ENCODE measurements at regions not wholly inside any gene's neighbourhood (a gene's known extent, or its start where the extent isn't known, plus 50 kb on each side); places are given as distances from the start of the nearest gene placed in this dataset.
"Not testable (repeated sequence)": the region's sequence is repeated elsewhere in the genome, so short reads cannot be mapped to it uniquely, and the experiment has no call there.

GRCh38 chr18:35851286-35851970 is 121.1 kb upstream of the RMP24 start:
- intact Hi-C loops (cut with DNase I; ENCODE audit: low total_unique reads): no loop called here
- H3K9me3 ChIP-seq: no peaks in the 10 kb centered on the region
- DNase-seq: no peak
- no peak for TF ChIP-seq CTCF (IDR thresholded peaks at IDR 0.05)
- H3K36me3 ChIP-seq: no peaks in the 10 kb centered on the region
- H3K27ac ChIP-seq: no peak overlapping the region
- H3K4me1 ChIP-seq: no peaks in the 10 kb centered on the region
- H3K4me3 ChIP-seq: no peak overlapping the region
- no peaks in the 10 kb centered on the region for H3K27me3 ChIP-seq

GRCh38 chr18:35852786-35853185 is 119.7 kb upstream of the RMP24 start:
- Histone ChIP-seq H3K27ac (no peak overlapping the region), H3K9me3 (no peaks in the 10 kb centered on the region), H3K36me3 (no peaks in the 10 kb centered on the region), H3K27me3 (no peaks in the 10 kb centered on the region), H3K4me1 (no peaks in the 10 kb centered on the region), H3K4me3 (no peak overlapping the region)
- no peak for TF ChIP-seq CTCF (IDR thresholded peaks at IDR 0.05)
- no peak for DNase-seq
- intact Hi-C loops (cut with DNase I; ENCODE audit: low total_unique reads): no loop called here

GRCh38 chr18:35854095-35854494 is 118.4 kb upstream of the RMP24 start:
- no peak for TF ChIP-seq CTCF (IDR thresholded peaks at IDR 0.05)

GRCh38 chr18:35856178-35856577 is 116.3 kb upstream of the RMP24 start:
- no peak for DNase-seq
- no peak for TF ChIP-seq CTCF (IDR thresholded peaks at IDR 0.05)

More at GRCh38 chr18:35854095-35854494, 118.4 kb upstream of the RMP24 start:
- H3K27me3 ChIP-seq: no peaks in the 10 kb centered on the region
- intact Hi-C loops (cut with DNase I; ENCODE audit: low total_unique reads): no loop called here
- no peaks in the 10 kb centered on the region for H3K9me3 ChIP-seq
- H3K4me3 ChIP-seq: no peak overlapping the region
- H3K27ac ChIP-seq: no peak overlapping the region
- H3K4me1 ChIP-seq: no peaks in the 10 kb centered on the region
- H3K36me3 ChIP-seq: no peaks in the 10 kb centered on the region
- DNase-seq: no peak

GRCh38 chr18:35856721-35857120 is 115.8 kb upstream of the RMP24 start:
- H3K36me3 ChIP-seq; H3K9me3 ChIP-seq; H3K27ac ChIP-seq; H3K4me1 ChIP-seq; H3K27me3 ChIP-seq; DNase-seq; H3K4me3 ChIP-seq; intact Hi-C loops (cut with DNase I; ENCODE audit: low total_unique reads): not testable (repeated sequence)

More at GRCh38 chr18:35856178-35856577, 116.3 kb upstream of the RMP24 start:
- H3K27ac ChIP-seq: no peak overlapping the region
- H3K9me3 ChIP-seq: no peaks in the 10 kb centered on the region
- H3K36me3 ChIP-seq: no peaks in the 10 kb centered on the region
- peaks cover 0 to 6% (median 0%) of the 10 kb centered on the region in 4 donors for H3K4me1 ChIP-seq
- intact Hi-C loops (cut with DNase I; ENCODE audit: low total_unique reads): no loop called here
- H3K27me3 ChIP-seq: no peaks in the 10 kb centered on the region
- no peak overlapping the region for H3K4me3 ChIP-seq

GRCh38 chr18:35857581-35857980 is 114.9 kb upstream of the RMP24 start:
- H3K4me3 ChIP-seq; H3K36me3 ChIP-seq; H3K9me3 ChIP-seq; DNase-seq; intact Hi-C loops (cut with DNase I; ENCODE audit: low total_unique reads); H3K27me3 ChIP-seq; H3K27ac ChIP-seq: not testable (repeated sequence)
- peaks cover 0 to 14% (median 2%) of the 10 kb centered on the region in 4 donors for H3K4me1 ChIP-seq

Measured in tibial artery (tissue), 4 donors.